Islet precursor cell (in vitro differentiated cells): ENCODE measurements at regions not wholly inside any gene's neighbourhood (a gene's known extent, or its start where the extent isn't known, plus 50 kb on each side); places are given as distances from the start of the nearest gene placed in this dataset.
A peak's percentile ranks its signal among the peaks of the same experiment; 100 is the strongest.

Experiments
- DNase-seq: peaks from one replicate; pipeline ENCODE4 v3.0.0-alpha.2; 2018

GRCh38 chr18:64982414-64983055 lies 768.3 kb upstream of the CDH7 start:
- peak; percentile 52 for DNase-seq

- DNase-seq = no peak
Measured at GRCh38 chr18:64981915-64982314, 768.9 kb upstream of the CDH7 start.

- DNase-seq = no peak
Measured at GRCh38 chr18:64979791-64980190, 771.0 kb upstream of the CDH7 start.

DNA sequence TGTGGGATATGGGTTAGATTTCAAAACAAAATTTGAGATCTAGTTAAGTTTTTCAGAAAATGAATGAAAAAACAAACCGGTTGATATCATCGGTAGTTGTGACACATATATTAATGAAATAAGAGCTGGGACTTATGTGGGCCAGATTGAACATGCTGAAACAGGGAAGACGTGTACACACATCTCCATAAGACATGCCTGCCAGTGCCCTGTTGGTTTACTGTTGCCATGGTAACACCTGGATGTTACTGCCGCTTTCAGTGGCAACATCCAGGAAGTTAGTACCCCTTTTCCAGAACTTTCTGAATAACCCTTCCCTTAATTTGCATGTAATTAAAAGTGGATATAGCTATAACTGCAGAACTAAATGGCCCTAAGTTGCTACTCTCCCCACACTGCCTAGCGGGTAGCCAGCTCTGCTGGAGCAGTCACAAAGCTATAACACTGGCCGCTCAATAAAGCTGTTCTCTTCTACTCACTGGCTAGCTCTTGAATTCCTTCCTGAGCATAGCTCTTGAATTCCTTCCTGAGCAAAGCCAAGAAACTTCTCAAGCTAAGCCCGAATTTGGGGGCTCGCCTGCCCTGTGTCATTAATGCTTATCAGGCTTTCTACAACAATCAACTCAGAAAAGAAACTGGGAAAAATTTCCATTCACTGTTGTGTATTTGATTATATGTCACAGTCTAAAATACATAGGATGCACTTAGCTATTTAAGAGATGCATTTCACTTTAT lies 776.3 kb upstream of the CDH7 start:
- no peak for DNase-seq

GRCh38 chr18:64972545-64972944 lies 778.3 kb upstream of the CDH7 start:
- no peak for DNase-seq

DNA sequence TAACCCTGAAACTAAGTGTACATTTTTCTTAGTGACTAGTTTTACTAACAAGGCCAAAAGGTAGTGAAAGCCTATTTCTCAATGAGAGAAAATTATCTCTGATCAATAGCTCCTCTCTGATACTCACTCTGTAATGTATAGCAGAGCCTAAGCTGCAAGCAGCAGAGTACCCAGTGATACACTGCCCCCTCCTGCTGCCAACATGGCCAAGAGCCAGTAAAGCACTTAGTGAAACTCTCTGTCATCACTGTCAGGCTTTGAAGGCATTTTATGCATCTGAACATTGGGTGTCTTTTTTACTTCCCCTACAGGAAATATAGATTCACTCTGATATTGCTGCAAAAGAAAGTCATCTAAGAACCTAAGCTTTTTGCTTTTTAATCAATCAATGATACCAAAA lies 784.1 kb upstream of the CDH7 start:
- DNase-seq = peak; percentile 55

DNA sequence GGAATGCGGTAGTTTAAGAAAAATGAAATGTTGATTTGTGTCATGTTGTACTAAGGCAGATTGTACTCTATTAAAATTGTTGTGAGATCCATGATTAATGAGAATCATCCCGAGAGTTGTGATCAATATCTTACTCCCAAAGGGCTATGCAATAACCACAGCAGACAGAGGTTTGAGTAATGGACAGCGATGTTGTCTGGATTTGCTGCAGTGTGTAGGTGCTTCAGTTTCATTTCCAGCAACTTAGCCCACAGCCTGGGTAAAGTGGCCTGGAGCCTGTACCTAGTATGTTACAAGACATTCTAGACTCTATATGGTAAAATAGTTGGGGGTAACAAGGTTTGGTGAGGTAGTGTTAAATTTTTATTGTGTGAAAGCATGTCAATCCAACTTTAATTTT lies 794.3 kb upstream of the CDH7 start:
- DNase-seq = no peak

DNA sequence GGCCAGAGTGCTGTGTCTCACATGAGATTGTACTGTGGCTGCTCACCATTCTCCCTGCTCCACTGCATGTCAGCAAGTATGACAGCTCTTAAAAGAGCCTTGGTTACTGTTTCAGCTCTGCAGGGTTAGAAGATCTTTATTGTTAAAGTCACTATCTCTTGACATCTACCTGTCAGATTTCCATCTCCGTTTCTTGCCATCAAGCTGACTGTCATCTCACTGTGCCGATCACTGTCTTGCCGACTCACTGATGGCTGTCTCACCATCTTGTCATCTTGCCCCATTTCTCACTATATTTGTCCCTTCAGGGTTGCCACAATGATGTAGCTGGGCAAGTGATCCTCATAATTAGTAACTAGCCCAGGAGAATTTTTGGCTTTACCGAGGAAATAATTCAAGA lies 800.9 kb upstream of the CDH7 start:
- no peak for DNase-seq

- DNase-seq = no peak
Measured at GRCh38 chr18:64936671-64937070, 787.8 kb upstream of the LINC00305 start.

GRCh38 chr18:64929036-64929435 lies 780.1 kb upstream of the LINC00305 start:
- no peak for DNase-seq

DNA sequence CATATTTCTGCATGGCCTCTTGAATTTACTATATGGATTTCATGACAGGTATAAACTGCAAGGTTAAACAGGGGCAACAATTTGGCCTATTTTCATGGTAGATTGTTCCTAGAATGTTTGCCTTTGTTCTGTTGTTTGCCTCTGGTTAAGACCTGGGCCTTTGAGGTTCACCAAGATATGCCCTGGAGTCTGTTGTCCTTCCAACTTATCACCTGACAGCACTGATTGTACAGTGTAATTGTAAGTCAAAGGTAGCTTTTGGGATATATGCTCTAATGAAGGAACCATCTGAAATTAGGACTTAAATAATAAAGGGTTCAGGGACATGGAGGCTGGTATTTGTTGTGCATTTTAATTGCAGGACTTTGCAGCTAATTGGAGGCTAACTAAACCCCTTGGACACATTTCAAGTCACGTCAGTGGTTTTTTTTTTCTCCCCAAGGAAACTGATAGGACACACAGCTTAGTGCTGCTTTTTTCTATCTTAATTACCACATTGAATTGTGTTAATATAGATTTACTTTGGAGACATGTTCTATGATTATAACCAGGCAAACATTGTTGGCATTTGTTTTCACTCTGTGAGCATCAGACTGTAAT lies 771.2 kb upstream of the LINC00305 start:
- DNase-seq = no peak

GRCh38 chr18:64918851-64919250 lies 770.0 kb upstream of the LINC00305 start:
- no peak for DNase-seq

GRCh38 chr18:64893349-64893748 lies 744.5 kb upstream of the LINC00305 start:
- no peak for DNase-seq

DNA sequence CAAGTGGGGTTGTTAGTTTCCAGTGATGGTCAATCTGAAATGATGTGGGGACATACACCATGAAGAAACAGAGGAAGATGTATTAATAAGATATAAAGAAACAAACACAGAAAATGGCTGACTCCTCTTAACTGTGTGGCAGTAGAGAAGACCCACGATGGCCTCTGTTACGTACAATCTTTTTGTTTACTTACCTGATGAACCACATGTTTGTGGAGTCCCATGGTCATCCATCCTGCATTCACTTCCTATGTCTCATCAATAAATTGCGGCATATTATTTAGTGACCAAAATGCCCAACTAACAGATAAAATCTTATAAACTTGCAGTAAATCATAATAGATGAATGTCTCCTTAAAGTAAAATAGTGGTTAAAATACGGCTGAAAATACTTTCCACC lies 740.1 kb upstream of the LINC00305 start:
- no peak for DNase-seq

DNA sequence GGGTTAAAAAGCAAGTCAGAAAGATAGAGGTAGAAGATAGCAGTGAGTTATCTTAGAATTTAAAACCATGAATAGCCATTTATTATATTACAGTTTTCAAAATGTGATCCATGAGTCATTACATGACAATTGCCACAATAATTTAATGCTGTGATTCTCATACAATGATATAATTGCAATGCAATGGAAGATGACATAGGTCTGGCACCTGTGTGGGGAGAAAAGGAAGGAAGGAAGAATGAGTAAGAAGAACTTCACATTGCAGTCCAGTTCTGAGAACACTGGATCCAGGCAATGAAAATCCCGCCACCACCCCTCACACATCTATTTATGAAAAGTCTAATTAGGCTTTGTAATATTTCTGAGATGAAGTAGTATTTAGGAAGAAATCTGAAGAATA lies 738.1 kb upstream of the LINC00305 start:
- no peak for DNase-seq

- no peak for DNase-seq
Measured at GRCh38 chr18:64882896-64883295, 734.0 kb upstream of the LINC00305 start.

- DNase-seq = no peak
Measured at GRCh38 chr18:64876833-64877232, 727.9 kb upstream of the LINC00305 start.

DNA sequence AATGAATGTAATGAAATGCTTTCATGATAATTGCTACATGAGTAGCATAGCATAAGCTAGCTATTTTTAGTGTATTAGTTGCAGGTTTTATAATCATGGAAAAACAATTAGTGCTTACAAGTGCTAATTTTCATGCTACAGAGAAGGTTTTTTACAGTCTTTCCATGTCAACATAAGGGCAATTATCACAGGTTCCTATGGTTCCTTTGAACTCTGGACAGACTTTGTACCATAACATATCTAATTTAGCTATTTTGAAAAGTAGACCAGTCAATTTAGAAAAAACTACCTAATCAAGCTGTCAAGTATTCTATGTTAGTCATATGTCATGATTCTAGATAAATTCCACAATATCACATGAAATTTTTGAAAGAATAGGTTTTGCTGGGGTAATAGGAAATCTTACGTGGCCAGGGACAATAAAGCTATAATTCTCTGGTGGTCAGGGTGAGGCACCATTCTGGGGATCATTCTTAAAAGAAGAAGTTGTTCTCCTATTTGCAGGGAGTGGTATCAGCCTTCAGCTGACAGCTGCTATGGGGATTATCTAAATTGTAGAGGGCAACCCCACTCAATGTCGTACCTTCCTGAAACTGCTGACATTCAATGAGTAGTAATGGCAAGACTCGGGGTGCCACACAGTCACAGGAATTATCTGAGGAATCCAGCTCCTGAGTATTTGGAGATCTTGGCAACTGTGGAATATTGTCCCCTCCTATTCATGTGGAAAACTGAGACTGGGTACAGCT lies 724.0 kb upstream of the LINC00305 start:
- no peak for DNase-seq

DNA sequence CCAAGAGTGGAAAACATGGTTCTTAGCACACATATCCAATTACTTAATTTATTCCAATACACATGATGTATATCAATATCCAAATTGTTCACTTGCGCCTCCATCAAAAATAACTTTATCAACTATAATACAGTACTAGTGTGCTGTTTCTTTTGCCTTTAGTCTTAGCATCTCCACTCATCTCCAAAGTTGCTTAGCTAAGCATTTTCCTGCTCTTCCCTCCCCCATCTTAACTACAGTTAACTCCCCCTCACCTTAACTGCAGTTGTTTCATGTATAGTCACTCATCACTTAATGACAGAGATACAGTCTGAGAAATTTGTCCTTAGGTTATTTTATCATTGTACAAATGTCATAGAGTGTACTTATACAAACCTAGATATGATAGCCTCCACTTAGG lies 705.2 kb upstream of the LINC00305 start:
- DNase-seq = no peak

DNA sequence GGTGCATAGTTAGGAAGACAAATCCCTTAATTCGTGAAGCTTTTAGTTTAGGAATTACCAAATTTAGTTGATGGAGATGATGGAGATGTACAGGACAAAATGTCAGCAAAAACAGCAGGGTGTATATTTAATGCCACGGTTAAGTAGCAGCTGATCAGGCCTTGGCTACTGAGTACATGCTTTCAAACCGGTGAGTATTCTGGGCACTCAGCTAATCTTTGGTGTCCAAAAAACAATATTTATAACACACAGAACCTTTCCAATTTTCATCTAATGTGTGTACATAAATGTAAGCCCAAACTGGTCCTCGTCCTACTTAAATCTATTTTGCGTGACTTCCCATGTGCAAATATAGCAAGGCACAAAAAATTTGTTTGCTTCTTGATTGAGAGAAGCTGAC lies 703.4 kb upstream of the LINC00305 start:
- no peak for DNase-seq

DNA sequence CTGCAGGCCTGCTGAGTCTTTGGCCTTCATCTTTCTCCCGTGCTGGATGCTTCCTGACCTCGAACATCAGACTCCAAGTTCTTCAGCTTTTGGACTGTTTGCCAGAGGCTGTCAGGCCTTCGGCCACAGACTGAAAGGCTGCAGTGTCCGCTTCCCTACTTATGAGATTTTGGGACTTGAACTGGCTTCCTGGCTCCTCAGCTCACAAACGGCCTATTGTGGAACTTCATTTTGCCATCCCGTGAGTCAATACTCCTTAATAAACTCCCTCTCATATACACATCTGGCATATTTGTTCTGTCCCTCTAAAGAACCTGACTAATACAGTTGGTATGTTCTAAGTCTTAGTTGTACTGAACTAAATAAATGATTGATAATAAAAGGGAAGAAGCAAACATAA lies 702.8 kb upstream of the LINC00305 start:
- no peak for DNase-seq

DNA sequence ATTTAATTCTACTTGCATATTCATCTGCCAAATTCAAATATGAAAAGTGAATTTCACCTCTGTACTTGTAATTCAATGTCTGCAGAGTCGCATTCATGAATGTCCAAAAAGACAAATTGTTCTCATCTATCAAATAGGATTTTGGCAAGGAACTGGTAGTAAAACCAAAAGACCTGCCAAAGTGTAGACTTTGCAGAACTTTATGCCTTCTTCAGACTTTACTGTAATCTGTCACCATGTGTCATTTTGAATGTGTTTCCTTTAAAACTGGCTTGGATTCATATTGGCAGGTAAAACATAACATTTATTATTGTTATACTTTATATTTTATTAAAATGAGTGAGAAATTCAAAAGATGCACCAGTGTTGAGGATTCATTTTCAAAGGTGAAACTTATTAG lies 701.9 kb upstream of the LINC00305 start:
- DNase-seq = no peak

- DNase-seq = no peak
Measured at GRCh38 chr18:64840911-64841701, 692.2 kb upstream of the LINC00305 start.
